Neural cell (in vitro differentiated cells): ENCODE measurements at regions not wholly inside any gene's neighbourhood (a gene's known extent, or its start where the extent isn't known, plus 50 kb on each side); places are given as distances from the start of the nearest gene placed in this dataset.

ENCODE experiments used
- H2AFZ ChIP-seq: fragments of 200-600, 300-800 bp; sonication (generic), shearing (Covaris generic); 2 replicates; pipeline ENCODE4 v1.6.0; 2014; ENCODE audit warnings: low read depth, mild to moderate bottlenecking, antibody characterized with exemption, low read length, moderate library complexity
- H3F3A ChIP-seq: fragments of 200-600 bp; shearing (Covaris generic); 2 replicates; pipeline ENCODE4 v1.6.1; 2016; ENCODE audit warnings: mild to moderate bottlenecking, moderate library complexity, mixed read lengths, antibody characterized with exemption, low read length; ENCODE audit not compliant: insufficient read depth, poor library complexity, severe bottlenecking
- H3K27ac ChIP-seq: fragments of 200-600, 300-800 bp; sonication (generic), shearing (Covaris generic); 2 replicates; pipeline ENCODE4 v1.5.1; 2014; ENCODE audit warnings: mild to moderate bottlenecking, low read length, moderate library complexity
- H3K27me3 ChIP-seq: fragments of 300-800, 200-600 bp; sonication (generic), shearing (Covaris generic); 2 replicates; pipeline ENCODE4 v1.6.0; 2014; ENCODE audit warnings: mild to moderate bottlenecking, low read depth, low read length, moderate library complexity; ENCODE audit not compliant: insufficient read depth
- H3K36me3 ChIP-seq: fragments of 300-800, 200-600 bp; sonication (generic), shearing (Covaris generic); 2 replicates; pipeline ENCODE4 v1.5.1; 2014; ENCODE audit warnings: mild to moderate bottlenecking, antibody characterized with exemption, low read length, moderate library complexity; ENCODE audit not compliant: insufficient read depth
- H3K4me2 ChIP-seq: fragments of 300-800, 200-600 bp; sonication (generic), shearing (Covaris generic); 2 replicates; pipeline ENCODE4 v1.6.0; 2014; ENCODE audit warnings: mild to moderate bottlenecking, low read length
- H3K4me3 ChIP-seq: fragments of 300-800, 200-600 bp; sonication (generic), shearing (Covaris generic); 2 replicates; pipeline ENCODE4 v1.5.1; 2014; ENCODE audit warnings: mild to moderate bottlenecking, low read length, moderate library complexity
- H3K79me2 ChIP-seq: fragments of 200-600 bp; shearing (Covaris generic); replicated peaks from 2 replicates; pipeline ENCODE4 v1.6.0; 2014; ENCODE audit warnings: mild to moderate bottlenecking, low read length, moderate library complexity; ENCODE audit not compliant: insufficient read depth
- H3K9ac ChIP-seq: fragments of 300-800, 200-600 bp; sonication (generic), shearing (Covaris generic); 2 replicates; pipeline ENCODE4 v1.6.1; 2016; ENCODE audit warnings: mild to moderate bottlenecking, low read length, mixed read lengths
- H3K9me2 ChIP-seq: fragments of 200-600 bp; shearing (Covaris generic); 2 replicates; pipeline ENCODE4 v1.6.1; 2016; ENCODE audit warnings: mild to moderate bottlenecking, low read length, mixed read lengths; ENCODE audit not compliant: insufficient read depth
- H3K9me3 ChIP-seq: fragments of 200-600, 300-800 bp; sonication (generic), shearing (Covaris generic); 2 replicates; pipeline ENCODE4 v1.6.1; 2016; ENCODE audit warnings: mild to moderate bottlenecking, mixed run types, low read length, moderate library complexity, mixed read lengths
- H4K20me1 ChIP-seq: fragments of 200-600 bp; shearing (Covaris generic); 2 replicates; pipeline ENCODE4 v1.6.1; 2016; ENCODE audit warnings: mild to moderate bottlenecking, mixed run types; ENCODE audit not compliant: insufficient read depth
- EP300 ChIP-seq: fragments of 450-650 bp; conservative IDR thresholded peaks from 2 replicates; pipeline ENCODE4 v1.6.1; 2014; ENCODE audit warnings: antibody characterized with exemption, mild to moderate bottlenecking, moderate library complexity; ENCODE audit not compliant: poor library complexity, severe bottlenecking
- EZH2 ChIP-seq: fragments of 200-600, 300-800 bp; shearing (Covaris generic), sonication (generic); IDR thresholded peaks from 2 replicates; pipeline ENCODE4 v1.6.1; 2014; ENCODE audit warnings: antibody characterized with exemption, low read length, borderline replicate concordance, mild to moderate bottlenecking; ENCODE audit not compliant: insufficient read depth, poor library complexity, severe bottlenecking
- MXI1 ChIP-seq: fragments of 450-650 bp; conservative IDR thresholded peaks from 2 replicates; pipeline ENCODE4 v1.6.1; 2014; ENCODE audit warnings: antibody characterized with exemption, mild to moderate bottlenecking; ENCODE audit not compliant: poor library complexity, severe bottlenecking
- POLR2AphosphoS5 ChIP-seq: IDR thresholded peaks from 2 replicates; pipeline ENCODE4 v1.6.1; 2012
- RAD21 ChIP-seq: fragments of 450-650 bp; conservative IDR thresholded peaks from 2 replicates; pipeline ENCODE4 v1.6.1; 2014; ENCODE audit warnings: antibody characterized with exemption, mild to moderate bottlenecking, moderate library complexity
- SMC3 ChIP-seq: fragments of 450-650 bp; conservative IDR thresholded peaks from 2 replicates; pipeline ENCODE4 v1.6.1; 2014; ENCODE audit warnings: antibody characterized with exemption, mild to moderate bottlenecking, moderate library complexity; ENCODE audit not compliant: poor library complexity
- TAF1 ChIP-seq: IDR thresholded peaks from 2 replicates; pipeline ENCODE4 v1.6.1; 2012; ENCODE audit warnings: low read depth
- TF ChIP-seq, protein P1 (sequence below): IDR thresholded peaks from 2 replicates; pipeline ENCODE4 v1.6.1; 2012; ENCODE audit warnings: borderline replicate concordance
- TF ChIP-seq, protein P2 (sequence below): fragments of 450-650 bp; IDR thresholded peaks from 2 replicates; pipeline ENCODE4 v1.5.1; 2014; ENCODE audit warnings: antibody characterized with exemption, mild to moderate bottlenecking, moderate library complexity; ENCODE audit not compliant: poor library complexity, severe bottlenecking

DNA sequence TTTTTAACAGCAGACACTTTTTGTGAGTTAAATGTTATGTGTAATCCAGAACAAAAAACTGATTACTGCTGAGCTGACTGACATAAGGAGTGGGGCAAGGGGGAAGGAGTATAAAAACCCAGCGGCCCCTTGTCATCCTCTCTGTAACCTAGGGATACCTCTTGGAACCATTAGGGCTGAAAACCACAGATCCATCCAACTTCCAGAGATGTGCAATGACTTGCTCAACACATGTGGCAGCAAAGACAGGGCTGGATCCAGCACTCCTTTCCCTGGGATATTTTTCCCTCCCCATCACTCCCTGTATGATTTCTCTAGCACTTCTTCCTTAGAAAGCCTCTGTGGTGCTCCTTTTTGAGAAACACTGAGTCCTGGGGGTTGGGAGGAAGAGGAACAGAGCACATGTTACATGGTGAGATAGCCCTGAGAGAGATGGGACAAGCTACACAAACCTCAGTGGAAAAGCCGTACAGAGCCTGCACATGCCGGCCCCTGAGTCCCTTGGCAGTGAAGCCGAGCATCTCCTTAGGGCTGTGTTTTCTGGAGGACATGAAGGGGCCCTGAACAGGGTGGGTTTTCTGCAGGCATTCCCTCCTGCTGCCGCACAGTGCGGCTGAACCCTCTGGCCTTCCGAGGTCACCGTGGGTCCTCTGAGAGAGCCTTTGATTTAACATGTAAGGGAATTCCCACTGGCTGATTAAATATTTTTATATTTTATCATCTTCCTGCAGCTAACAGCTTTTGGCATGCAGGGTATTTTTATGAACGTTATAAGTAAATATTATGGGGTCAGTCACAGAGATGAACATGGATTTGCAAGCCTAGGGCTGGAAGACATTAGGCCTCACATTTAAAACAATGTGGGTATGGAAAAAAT is 219.9 kb downstream of the COG6 start:
- H3K27me3 ChIP-seq: no peaks in the 10 kb centered on the region
- no peaks in the 10 kb centered on the region for H3K9me2 ChIP-seq
- H3K79me2 ChIP-seq: no peaks in the 10 kb centered on the region
- H3K9ac ChIP-seq: no peak overlapping the region
- no peak overlapping the region for H3K4me3 ChIP-seq
- no peak for TF ChIP-seq TAF1
- TF ChIP-seq, protein P1, sequence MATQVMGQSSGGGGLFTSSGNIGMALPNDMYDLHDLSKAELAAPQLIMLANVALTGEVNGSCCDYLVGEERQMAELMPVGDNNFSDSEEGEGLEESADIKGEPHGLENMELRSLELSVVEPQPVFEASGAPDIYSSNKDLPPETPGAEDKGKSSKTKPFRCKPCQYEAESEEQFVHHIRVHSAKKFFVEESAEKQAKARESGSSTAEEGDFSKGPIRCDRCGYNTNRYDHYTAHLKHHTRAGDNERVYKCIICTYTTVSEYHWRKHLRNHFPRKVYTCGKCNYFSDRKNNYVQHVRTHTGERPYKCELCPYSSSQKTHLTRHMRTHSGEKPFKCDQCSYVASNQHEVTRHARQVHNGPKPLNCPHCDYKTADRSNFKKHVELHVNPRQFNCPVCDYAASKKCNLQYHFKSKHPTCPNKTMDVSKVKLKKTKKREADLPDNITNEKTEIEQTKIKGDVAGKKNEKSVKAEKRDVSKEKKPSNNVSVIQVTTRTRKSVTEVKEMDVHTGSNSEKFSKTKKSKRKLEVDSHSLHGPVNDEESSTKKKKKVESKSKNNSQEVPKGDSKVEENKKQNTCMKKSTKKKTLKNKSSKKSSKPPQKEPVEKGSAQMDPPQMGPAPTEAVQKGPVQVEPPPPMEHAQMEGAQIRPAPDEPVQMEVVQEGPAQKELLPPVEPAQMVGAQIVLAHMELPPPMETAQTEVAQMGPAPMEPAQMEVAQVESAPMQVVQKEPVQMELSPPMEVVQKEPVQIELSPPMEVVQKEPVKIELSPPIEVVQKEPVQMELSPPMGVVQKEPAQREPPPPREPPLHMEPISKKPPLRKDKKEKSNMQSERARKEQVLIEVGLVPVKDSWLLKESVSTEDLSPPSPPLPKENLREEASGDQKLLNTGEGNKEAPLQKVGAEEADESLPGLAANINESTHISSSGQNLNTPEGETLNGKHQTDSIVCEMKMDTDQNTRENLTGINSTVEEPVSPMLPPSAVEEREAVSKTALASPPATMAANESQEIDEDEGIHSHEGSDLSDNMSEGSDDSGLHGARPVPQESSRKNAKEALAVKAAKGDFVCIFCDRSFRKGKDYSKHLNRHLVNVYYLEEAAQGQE: no peak
- TF ChIP-seq RAD21: no peak
- H3K36me3 ChIP-seq: no peaks in the 10 kb centered on the region
- no peak overlapping the region for H2AFZ ChIP-seq
- no peaks in the 10 kb centered on the region for H3F3A ChIP-seq
- no peak overlapping the region for H3K4me2 ChIP-seq
- H3K9me3 ChIP-seq: no peaks in the 10 kb centered on the region
- no peaks in the 10 kb centered on the region for H4K20me1 ChIP-seq
- H3K27ac ChIP-seq: no peak overlapping the region

DNA sequence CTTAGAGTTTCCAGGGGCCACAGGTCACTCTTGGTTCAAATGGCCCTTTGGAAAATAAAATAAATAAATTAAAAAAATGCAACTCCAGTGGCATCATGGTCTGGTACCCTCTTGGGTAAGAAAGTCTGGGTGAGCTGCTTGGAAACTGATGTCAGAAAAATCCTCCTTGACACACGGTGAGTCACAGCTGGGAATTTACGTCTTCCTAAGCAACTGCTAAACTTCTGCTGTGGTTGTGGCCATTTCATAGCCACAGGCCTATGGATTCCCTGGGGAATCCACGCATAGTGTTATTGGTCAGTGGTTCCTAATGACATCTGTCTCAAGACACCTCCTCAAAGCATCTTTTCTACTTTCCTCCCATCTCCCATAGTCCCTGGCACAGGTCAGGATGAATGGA is 220.8 kb downstream of the COG6 start:
- no peaks in the 10 kb centered on the region for H3K9me3 ChIP-seq
- no peaks in the 10 kb centered on the region for H3K36me3 ChIP-seq
- H3K27ac ChIP-seq: no peak overlapping the region
- TF ChIP-seq RAD21: no peak
- TF ChIP-seq, protein P2, sequence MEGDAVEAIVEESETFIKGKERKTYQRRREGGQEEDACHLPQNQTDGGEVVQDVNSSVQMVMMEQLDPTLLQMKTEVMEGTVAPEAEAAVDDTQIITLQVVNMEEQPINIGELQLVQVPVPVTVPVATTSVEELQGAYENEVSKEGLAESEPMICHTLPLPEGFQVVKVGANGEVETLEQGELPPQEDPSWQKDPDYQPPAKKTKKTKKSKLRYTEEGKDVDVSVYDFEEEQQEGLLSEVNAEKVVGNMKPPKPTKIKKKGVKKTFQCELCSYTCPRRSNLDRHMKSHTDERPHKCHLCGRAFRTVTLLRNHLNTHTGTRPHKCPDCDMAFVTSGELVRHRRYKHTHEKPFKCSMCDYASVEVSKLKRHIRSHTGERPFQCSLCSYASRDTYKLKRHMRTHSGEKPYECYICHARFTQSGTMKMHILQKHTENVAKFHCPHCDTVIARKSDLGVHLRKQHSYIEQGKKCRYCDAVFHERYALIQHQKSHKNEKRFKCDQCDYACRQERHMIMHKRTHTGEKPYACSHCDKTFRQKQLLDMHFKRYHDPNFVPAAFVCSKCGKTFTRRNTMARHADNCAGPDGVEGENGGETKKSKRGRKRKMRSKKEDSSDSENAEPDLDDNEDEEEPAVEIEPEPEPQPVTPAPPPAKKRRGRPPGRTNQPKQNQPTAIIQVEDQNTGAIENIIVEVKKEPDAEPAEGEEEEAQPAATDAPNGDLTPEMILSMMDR: no peak
- no peak for TF ChIP-seq EZH2
- TF ChIP-seq EP300: no peak
- no peak for TF ChIP-seq MXI1
- TF ChIP-seq TAF1: no peak
- TF ChIP-seq, protein P1: no peak
- TF ChIP-seq SMC3: no peak
- no peak for TF ChIP-seq POLR2AphosphoS5
- no peaks in the 10 kb centered on the region for H3K27me3 ChIP-seq
- no peaks in the 10 kb centered on the region for H3F3A ChIP-seq
- no peak overlapping the region for H3K9ac ChIP-seq
- H3K4me2 ChIP-seq: no peak overlapping the region
- no peak overlapping the region for H2AFZ ChIP-seq
- H3K9me2 ChIP-seq: no peaks in the 10 kb centered on the region
- no peaks in the 10 kb centered on the region for H3K79me2 ChIP-seq
- no peak overlapping the region for H3K4me3 ChIP-seq
- no peaks in the 10 kb centered on the region for H4K20me1 ChIP-seq
